Adrenal gland (tissue), 5 donors: ENCODE measurements at regions not wholly inside any gene's neighbourhood (a gene's known extent, or its start where the extent isn't known, plus 50 kb on each side); places are given as distances from the start of the nearest gene placed in this dataset.

Source experiments
- POLR2A ChIP-seq, 2 donors: fragments of 450-650 bp; IDR thresholded peaks; one replicate each; pipeline ENCODE4 v1.6.1; 2017; ENCODE audit warnings: antibody characterized with exemption in 2 of 2, mild to moderate bottlenecking in 2 of 2, moderate library complexity in 1 of 2
- TF ChIP-seq, protein P1 (sequence below), 6 experiments: fragments of 450-650 bp in 4 of 6; fragments of 200-600 bp in 2 of 6; sonication (generic) in 1 of 6; IDR thresholded peaks; 1 replicate in 5 of 6; 2 replicates in 1 of 6; pipeline versions ENCODE4 v1.5.1 to v1.8.0; 2016 to 2021; ENCODE audit warnings: antibody characterized with exemption in 6 of 6, mild to moderate bottlenecking in 2 of 6, moderate library complexity in 1 of 6
- donor health status: DM: no; HTN: no; CAD: no.

DNA sequence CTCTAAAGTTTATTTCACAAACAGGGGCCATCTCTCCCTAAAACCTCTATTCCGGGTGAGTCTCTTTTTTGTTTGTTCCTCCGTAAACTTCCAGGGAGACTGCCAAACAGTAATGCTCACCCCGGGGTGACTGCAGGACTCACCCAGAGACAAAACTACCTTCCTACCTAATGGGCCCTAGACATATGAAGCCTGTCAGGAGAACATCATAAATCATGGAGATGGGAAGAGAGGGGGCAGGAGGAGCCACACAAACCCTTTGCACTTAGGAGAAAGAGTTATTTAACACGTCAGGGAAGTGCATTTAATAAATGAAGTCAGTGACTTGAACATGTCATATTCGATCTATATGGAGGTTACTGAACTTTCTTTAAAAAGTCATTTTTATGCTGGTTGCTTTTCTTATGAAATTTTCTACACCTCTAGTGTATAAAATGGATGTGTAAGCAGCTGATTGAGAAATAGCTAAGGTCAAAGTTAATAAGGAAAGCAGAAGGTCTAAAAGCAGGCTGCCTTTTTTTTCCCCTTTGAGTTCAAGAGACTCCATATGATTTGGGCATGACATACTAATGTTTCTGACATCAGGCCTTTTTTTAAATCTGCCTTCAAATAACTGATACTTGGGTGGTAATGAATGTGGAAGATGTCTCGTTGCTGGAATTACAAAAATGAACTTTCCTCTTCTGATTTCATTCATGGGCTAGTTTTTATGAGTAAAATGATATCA, 286.9 kb upstream of the USP25 start:
- TF ChIP-seq POLR2A (IDR thresholded peaks at IDR 0.05) = no peak
- TF ChIP-seq, protein P1, sequence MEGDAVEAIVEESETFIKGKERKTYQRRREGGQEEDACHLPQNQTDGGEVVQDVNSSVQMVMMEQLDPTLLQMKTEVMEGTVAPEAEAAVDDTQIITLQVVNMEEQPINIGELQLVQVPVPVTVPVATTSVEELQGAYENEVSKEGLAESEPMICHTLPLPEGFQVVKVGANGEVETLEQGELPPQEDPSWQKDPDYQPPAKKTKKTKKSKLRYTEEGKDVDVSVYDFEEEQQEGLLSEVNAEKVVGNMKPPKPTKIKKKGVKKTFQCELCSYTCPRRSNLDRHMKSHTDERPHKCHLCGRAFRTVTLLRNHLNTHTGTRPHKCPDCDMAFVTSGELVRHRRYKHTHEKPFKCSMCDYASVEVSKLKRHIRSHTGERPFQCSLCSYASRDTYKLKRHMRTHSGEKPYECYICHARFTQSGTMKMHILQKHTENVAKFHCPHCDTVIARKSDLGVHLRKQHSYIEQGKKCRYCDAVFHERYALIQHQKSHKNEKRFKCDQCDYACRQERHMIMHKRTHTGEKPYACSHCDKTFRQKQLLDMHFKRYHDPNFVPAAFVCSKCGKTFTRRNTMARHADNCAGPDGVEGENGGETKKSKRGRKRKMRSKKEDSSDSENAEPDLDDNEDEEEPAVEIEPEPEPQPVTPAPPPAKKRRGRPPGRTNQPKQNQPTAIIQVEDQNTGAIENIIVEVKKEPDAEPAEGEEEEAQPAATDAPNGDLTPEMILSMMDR (IDR thresholded peaks at IDR 0.05) = no peak
